SK-N-SH (cell line): ENCODE measurements at regions not wholly inside any gene's neighbourhood (a gene's known extent, or its start where the extent isn't known, plus 50 kb on each side); places are given as distances from the start of the nearest gene placed in this dataset.

Experiments used
- CTCF ChIA-PET: fragments of 300-600, 350-600 bp; formaldehyde crosslinking; extraction: SDS; loops from one replicate; lab custom pipeline; 2021; lab: Yijun Ruan, JAX
- POLR2A ChIA-PET: fragments of 350-600 bp; sonication (Branson Sonifier 250); formaldehyde crosslinking; extraction: SDS; loops from one replicate; lab custom pipeline; 2020; ENCODE audit warnings: antibody characterized with exemption, inconsistent platforms; lab: Yijun Ruan, JAX
- DNase-seq: peaks from one replicate; pipeline ENCODE4 v3.0.0; 2012
- H2AFZ ChIP-seq: fragments of 200-600 bp; sonication (generic); 2 replicates; pipeline ENCODE4 v1.8.1; 2016; ENCODE audit warnings: antibody characterized with exemption, mild to moderate bottlenecking, low read depth
- H3F3A ChIP-seq: fragments of 200-600 bp; sonication (generic); replicated peaks from 2 replicates; pipeline ENCODE3; 2016; ENCODE audit warnings: antibody characterized with exemption, mild to moderate bottlenecking; ENCODE audit not compliant: insufficient read depth
- H3K27ac ChIP-seq, 2 experiments: fragments of 200-500 bp in 1 of 2; fragments of 200-600 bp in 1 of 2; sonication (Bioruptor generic) in 1 of 2; sonication (generic), shearing (Covaris generic) in 1 of 2; 2 replicates each; pipeline versions ENCODE4 v1.5.1 to v1.6.1; 2014 to 2016; ENCODE audit warnings: low read depth in 2 of 2, inconsistent platforms in 1 of 2, low read length in 1 of 2, mild to moderate bottlenecking in 1 of 2, mixed read lengths in 1 of 2
- H3K27me3 ChIP-seq: fragments of 200-600 bp; sonication (generic), shearing (Covaris generic); 2 replicates; pipeline ENCODE4 v1.6.1; 2016; ENCODE audit warnings: mixed run types; ENCODE audit not compliant: insufficient read depth
- H3K36me3 ChIP-seq, 2 experiments: fragments of 200-500 bp in 1 of 2; fragments of 200-600 bp in 1 of 2; sonication (Bioruptor generic) in 1 of 2; sonication (generic) in 1 of 2; replicated peaks in 1 of 2; 2 replicates each; pipeline versions ENCODE3 to v1.5.1; 2014 to 2016; ENCODE audit warnings: low read length in 1 of 2, mild to moderate bottlenecking in 1 of 2; ENCODE audit not compliant: insufficient read depth in 2 of 2, control insufficient read depth in 1 of 2
- H3K4me1 ChIP-seq, 2 experiments: fragments of 200-500 bp in 1 of 2; fragments of 200-600 bp in 1 of 2; sonication (Bioruptor generic) in 1 of 2; sonication (generic), shearing (Covaris generic) in 1 of 2; 2 replicates each; pipeline versions ENCODE4 v1.5.1 to v1.6.1; 2014 to 2016; ENCODE audit warnings: low read depth in 1 of 2, low read length in 1 of 2, mixed run types in 1 of 2; ENCODE audit not compliant: insufficient read depth in 2 of 2, control insufficient read depth in 1 of 2
- H3K4me2 ChIP-seq: fragments of 200-600 bp; sonication (generic), shearing (Covaris generic); 2 replicates; pipeline ENCODE4 v1.6.1; 2017; ENCODE audit warnings: mixed run types
- H3K4me3 ChIP-seq, 2 experiments: fragments of 200-500 bp in 1 of 2; fragments of 200-600 bp in 1 of 2; sonication (Bioruptor generic) in 1 of 2; sonication (generic), shearing (Covaris generic) in 1 of 2; 2 replicates each; pipeline versions ENCODE4 v1.5.1 to v1.8.1; 2014 to 2016; ENCODE audit warnings: low read depth in 2 of 2, inconsistent platforms in 1 of 2, low read length in 1 of 2, mild to moderate bottlenecking in 1 of 2, mixed read lengths in 1 of 2, moderate library complexity in 1 of 2
- H3K79me2 ChIP-seq: fragments of 200-600 bp; sonication (generic); 2 replicates; pipeline ENCODE4 v1.8.1; 2017; ENCODE audit warnings: mild to moderate bottlenecking; ENCODE audit not compliant: insufficient read depth
- H3K9ac ChIP-seq: fragments of 200-600 bp; sonication (generic); 2 replicates; pipeline ENCODE4 v1.6.1; 2017; ENCODE audit warnings: mixed run types
- H3K9me2 ChIP-seq: fragments of 200-600 bp; sonication (generic); 2 replicates; pipeline ENCODE4 v1.6.1; 2017; ENCODE audit warnings: mixed run types
- H3K9me3 ChIP-seq: fragments of 200-600 bp; sonication (generic); 2 replicates; pipeline ENCODE4 v1.6.1; 2017; ENCODE audit warnings: mixed run types, mild to moderate bottlenecking, moderate library complexity
- H4K20me1 ChIP-seq: fragments of 200-600 bp; sonication (generic); 2 replicates; pipeline ENCODE4 v1.6.1; 2017; ENCODE audit warnings: mild to moderate bottlenecking, mixed run types; ENCODE audit not compliant: insufficient read depth
- ELF1 ChIP-seq: IDR thresholded peaks from 2 replicates; pipeline ENCODE4 v1.4.0; 2012
- EP300 ChIP-seq, 2 experiments: IDR thresholded peaks; 2 replicates each; pipeline versions ENCODE4 v1.4.0 to v1.6.1; 2012; ENCODE audit warnings: borderline replicate concordance in 1 of 2, low read depth in 1 of 2, low read length in 1 of 2
- FOXJ3 ChIP-seq: sonication (generic); formaldehyde crosslinking; IDR thresholded peaks from 2 replicates; pipeline ENCODE4 v1.5.1; 2020; ENCODE audit warnings: mild to moderate bottlenecking, missing genetic modification reagents
- GABPA ChIP-seq: IDR thresholded peaks from 2 replicates; pipeline ENCODE4 v1.4.0; 2012; ENCODE audit warnings: low read depth, mild to moderate bottlenecking
- GATA2 ChIP-seq: sonication (generic); formaldehyde crosslinking; IDR thresholded peaks from 2 replicates; pipeline ENCODE4 v1.5.0; 2020; ENCODE audit warnings: mild to moderate bottlenecking, missing genetic modification reagents
- JUND ChIP-seq: IDR thresholded peaks from 2 replicates; pipeline ENCODE4 v1.4.0; 2012
- MEF2A ChIP-seq: IDR thresholded peaks from 2 replicates; pipeline ENCODE4 v1.4.0; 2012; ENCODE audit warnings: low read depth, borderline replicate concordance
- NFIC ChIP-seq: IDR thresholded peaks from 2 replicates; pipeline ENCODE4 v1.4.0; 2012; ENCODE audit warnings: borderline replicate concordance
- NRF1 ChIP-seq: IDR thresholded peaks from 2 replicates; pipeline ENCODE4 v1.6.1; 2012; ENCODE audit warnings: low read depth, mild to moderate bottlenecking, low read length
- RAD21 ChIP-seq: IDR thresholded peaks from 2 replicates; pipeline ENCODE4 v1.6.1; 2012; ENCODE audit warnings: mild to moderate bottlenecking, low read length
- RFX5 ChIP-seq: IDR thresholded peaks from 2 replicates; pipeline ENCODE4 v1.6.1; 2012; ENCODE audit warnings: mild to moderate bottlenecking, improper control_type of control experiment, low read length
- SMC3 ChIP-seq: IDR thresholded peaks from 2 replicates; pipeline ENCODE4 v1.6.1; 2012; ENCODE audit warnings: low read depth, low read length, improper control_type of control experiment
- TEAD4 ChIP-seq: IDR thresholded peaks from 2 replicates; pipeline ENCODE4 v1.4.0; 2012; ENCODE audit warnings: mild to moderate bottlenecking, borderline replicate concordance; ENCODE audit not compliant: insufficient read depth
- WGBS: methylation state at CpG from one replicate; pipeline ENCODE4 v1.1.6; 2017; ENCODE audit warnings: low lambda C conversion rate; 5-methylcytosine and 5-hydroxymethylcytosine counted together
- TF ChIP-seq, protein P1 (sequence below): IDR thresholded peaks from 2 replicates; pipeline ENCODE4 v1.4.0; 2012; ENCODE audit warnings: low read depth
- TF ChIP-seq, protein P2 (sequence below): fragments of 150-350 bp; IDR thresholded peaks from 2 replicates; pipeline ENCODE4 v1.6.1; 2016; ENCODE audit warnings: mild to moderate bottlenecking, low read depth, low read length

DNA sequence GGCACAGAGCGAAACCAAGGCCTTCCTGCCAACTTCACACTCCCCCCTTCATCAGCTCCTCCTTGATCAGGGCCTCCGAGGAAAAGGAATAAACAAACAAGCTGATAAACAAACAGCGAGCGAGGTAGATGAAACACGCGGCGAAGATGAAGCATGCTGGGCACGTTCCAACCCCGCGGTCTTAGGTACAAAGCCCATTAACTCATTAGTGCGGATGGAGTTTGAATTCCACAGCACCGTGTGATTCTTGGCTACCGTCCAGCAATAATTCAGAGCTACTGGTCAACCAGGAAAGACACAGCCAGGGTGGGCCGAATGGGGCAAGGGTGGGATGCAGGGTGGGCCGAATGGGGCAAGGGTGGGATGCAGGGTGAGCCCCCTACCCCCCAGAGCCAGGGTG lies 67.3 kb downstream of the RBFOX3 start:
- Histone ChIP-seq H3K4me1 (peaks cover 0 to 21% of the 10 kb centered on the region in 2 experiments; a peak in 2 of 4 replicates), H3F3A (no peaks in the 10 kb centered on the region), H3K4me2 (no peak overlapping the region), H3K9me3 (no peaks in the 10 kb centered on the region), H3K79me2 (no peaks in the 10 kb centered on the region), H3K36me3 (no peaks in the 10 kb centered on the region), H3K4me3 (no peak overlapping the region)
- peak; percentile 41 for DNase-seq
- CTCF ChIA-PET, result interaction anchor here (0.9 to 1.6 kb wide), 7 partner anchors 7 to 165 kb away, joined by 3 to 5 read pairs (median 4); no protein-coding TSS in a partner anchor
- TF ChIP-seq FOXJ3 (no peak), TEAD4 (no peak), EP300 (IDR thresholded peaks at IDR 0.05; ENCODE audit: borderline replicate concordance in 1 of 2, low read depth in 1 of 2, low read length in 1 of 2) (no peak), GATA2 (CRISPR knock-in tag) (no peak), RFX5 (no peak), GABPA (no peak), MEF2A (no peak)
- TF ChIP-seq, protein P1, sequence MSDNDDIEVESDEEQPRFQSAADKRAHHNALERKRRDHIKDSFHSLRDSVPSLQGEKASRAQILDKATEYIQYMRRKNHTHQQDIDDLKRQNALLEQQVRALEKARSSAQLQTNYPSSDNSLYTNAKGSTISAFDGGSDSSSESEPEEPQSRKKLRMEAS, result no peak
- TF ChIP-seq, protein P2, sequence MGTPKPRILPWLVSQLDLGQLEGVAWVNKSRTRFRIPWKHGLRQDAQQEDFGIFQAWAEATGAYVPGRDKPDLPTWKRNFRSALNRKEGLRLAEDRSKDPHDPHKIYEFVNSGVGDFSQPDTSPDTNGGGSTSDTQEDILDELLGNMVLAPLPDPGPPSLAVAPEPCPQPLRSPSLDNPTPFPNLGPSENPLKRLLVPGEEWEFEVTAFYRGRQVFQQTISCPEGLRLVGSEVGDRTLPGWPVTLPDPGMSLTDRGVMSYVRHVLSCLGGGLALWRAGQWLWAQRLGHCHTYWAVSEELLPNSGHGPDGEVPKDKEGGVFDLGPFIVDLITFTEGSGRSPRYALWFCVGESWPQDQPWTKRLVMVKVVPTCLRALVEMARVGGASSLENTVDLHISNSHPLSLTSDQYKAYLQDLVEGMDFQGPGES, result no peak
- TF ChIP-seq, all 33 proteins: peak for 0
- 30% methylated on average over 15 of the region's 15 CpGs for WGBS
- Histone ChIP-seq H3K27me3 (peaks cover 14% of the 10 kb centered on the region; the same call in 1 of the 2 replicates), H3K9me2 (no peaks in the 10 kb centered on the region), H3K9ac (no peak overlapping the region), H2AFZ (no peak overlapping the region), H3K27ac (no peak overlapping the region), H4K20me1 (no peaks in the 10 kb centered on the region)
- POLR2A ChIA-PET, result no interaction called here

DNA sequence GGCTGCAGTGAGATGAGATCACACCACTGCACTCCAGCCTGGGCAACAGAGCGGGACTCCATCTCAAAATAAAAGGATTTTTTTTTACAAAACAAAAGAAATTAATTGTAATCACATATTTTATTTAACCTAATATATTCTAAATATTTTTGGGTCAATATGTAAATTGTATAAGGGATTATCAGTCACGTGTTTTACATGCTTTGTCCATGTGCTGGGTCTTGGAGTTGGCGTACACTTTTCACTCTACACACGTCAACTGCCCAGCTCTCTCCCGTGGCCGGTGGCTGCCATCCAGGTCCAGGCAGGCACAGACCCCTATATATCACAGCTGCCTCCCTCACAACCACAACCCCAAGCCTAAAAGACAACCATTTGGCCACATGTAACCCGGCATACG lies 68.1 kb downstream of the RBFOX3 start:
- ChIA-PET CTCF (interaction anchor here (0.9 to 1.5 kb wide), 4 partner anchors 20 to 166 kb away, joined by 3 to 5 read pairs (median 4); no protein-coding TSS in a partner anchor), POLR2A (no interaction called here)
- Histone ChIP-seq H3K27me3 (peaks cover 16% of the 10 kb centered on the region; the same call in 1 of the 2 replicates), H3K9me2 (no peaks in the 10 kb centered on the region), H3K27ac (no peak overlapping the region), H3K4me2 (no peak overlapping the region), H3K4me3 (no peak overlapping the region), H3K4me1 (peaks cover 0 to 21% of the 10 kb centered on the region in 2 experiments; a peak in 2 of 4 replicates), H3F3A (no peaks in the 10 kb centered on the region), H4K20me1 (no peaks in the 10 kb centered on the region), H3K79me2 (no peaks in the 10 kb centered on the region), H3K9ac (no peak overlapping the region), H3K9me3 (no peaks in the 10 kb centered on the region), H3K36me3 (no peaks in the 10 kb centered on the region), H2AFZ (no peak overlapping the region)
- TF ChIP-seq JUND (no peak), MEF2A (no peak), FOXJ3 (no peak), NRF1 (no peak), ELF1 (no peak), NFIC (no peak), GABPA (no peak), SMC3 (no peak), RAD21 (no peak), EP300 (IDR thresholded peaks at IDR 0.05; ENCODE audit: borderline replicate concordance in 1 of 2, low read depth in 1 of 2, low read length in 1 of 2) (no peak)
- TF ChIP-seq, protein P1, result no peak
- 60% methylated on average over 8 of the region's 8 CpGs for WGBS
- no peak for DNase-seq
